ENCODE measurements at regions not wholly inside any gene's neighbourhood (a gene's known extent, or its start where the extent isn't known, plus 50 kb on each side); places are given as distances from the start of the nearest gene placed in this dataset.
"Not testable (repeated sequence)": the region's sequence is repeated elsewhere in the genome, so short reads cannot be mapped to it uniquely, and the experiment has no call there.

DNA sequence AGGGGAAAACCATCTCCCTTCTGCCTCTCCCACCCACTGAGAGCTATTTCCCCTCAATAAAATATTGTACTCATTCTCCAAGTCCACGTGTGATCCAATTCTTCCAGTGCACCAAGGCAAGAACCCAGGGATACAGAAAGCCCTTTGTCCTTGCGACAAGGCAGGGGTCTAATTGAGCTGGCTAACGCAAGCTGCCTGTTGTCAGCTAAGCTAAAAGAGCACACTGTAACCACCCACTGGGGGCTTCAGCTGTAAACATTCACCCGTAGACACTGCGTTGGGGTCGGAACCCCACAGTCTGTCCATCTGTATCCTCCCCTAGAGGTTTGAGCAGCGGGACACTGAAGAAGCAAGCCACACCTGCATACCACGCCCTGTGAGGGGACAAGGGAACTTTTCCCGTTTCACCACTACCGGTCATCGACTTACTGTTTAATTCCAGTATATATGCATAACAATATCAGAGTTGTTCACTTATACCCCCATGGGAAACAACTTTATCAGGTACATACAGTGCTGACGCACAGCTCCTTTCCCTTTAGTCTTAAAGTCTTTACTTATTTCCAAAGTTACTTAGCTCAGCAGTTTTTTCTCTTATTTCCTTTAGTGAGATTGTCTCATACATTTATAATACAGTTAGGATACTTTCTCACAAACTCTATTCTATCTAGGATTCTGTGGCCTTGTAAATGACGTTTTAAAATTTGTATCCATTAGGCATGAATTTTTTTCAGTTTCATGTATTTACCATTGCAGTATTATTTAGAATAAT is 721.6 kb downstream of the ANKRD7 start:
- no peak for DNase-seq

DNA sequence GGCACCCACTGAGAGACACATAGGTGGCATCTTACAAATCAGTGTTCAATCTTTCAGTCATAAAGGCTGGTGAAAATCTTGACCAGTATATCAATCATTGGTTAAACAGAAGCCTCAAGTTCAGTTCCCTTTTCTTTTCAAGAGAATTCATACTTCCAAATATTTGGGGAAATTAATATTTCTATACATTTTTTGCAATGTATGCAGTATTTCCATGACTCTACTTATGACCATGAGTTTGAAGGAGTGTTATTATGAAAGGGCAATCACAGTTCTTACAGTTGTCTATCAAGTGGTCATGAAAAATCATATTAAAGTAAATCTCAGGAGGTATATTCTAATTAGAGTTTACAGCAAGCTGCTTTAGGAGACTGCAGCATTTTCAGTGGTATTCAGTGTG is 724.0 kb downstream of the ANKRD7 start:
- DNase-seq, result no peak

DNA sequence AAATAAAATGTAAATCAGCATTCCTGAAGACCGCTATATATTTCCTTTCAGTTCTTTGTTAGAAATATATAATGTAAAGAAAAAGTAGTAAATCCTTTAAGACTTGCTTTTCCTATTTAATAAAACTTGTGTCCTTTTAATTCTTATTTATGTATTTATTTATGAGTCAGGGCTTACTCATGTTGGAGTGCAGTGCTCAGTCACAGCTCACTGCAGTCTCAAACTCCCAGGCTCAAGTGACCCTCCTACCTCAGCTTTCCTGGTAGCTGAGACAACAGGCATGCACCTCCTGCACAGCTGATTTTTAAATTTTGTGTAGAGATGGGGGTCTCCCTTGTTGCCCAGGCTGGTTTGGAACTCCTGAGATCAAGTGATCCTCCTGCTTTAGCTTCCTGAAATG is 724.5 kb downstream of the ANKRD7 start:
- no peak for DNase-seq

DNA sequence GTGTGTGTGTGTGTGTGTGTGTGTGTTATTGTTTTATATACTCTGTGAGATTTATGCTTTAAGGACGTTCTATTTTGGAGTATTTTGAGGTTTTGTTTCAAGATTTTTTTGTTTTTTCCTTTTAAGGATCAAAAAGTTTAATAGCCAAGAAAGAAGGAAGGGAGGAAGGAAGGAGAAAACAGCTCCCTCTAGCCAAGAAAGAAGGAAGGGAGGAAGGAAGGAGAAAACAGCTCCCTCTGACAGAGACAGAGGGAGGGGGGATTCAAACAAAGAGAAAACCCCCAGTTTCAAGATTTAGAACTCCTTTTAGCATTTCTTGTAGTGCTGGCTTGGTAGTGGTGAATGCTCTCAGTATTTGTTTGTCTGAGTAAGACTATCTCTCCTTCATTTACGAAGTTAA is 731.8 kb downstream of the ANKRD7 start:
- DNase-seq, result not testable (repeated sequence)

DNA sequence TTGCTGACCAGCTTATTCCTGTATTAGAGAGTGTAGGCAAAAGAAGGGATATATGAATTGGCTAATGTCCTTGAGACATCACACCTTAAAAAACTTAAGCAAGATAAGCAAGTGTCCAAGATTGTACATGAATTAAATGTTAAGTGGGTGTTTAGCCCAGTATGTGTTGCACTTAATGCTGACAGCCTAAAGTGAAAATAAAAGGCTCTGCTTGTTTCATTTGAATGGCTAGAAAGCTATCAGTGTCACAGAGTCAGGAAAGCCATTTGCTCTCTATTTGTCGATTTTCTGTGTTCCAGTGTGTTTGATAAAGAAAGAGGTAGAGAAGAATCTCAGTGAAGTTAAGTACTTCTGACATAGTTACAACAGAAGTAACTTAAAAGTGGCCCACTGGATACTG is 744.9 kb downstream of the ANKRD7 start:
- no peak for DNase-seq

DNA sequence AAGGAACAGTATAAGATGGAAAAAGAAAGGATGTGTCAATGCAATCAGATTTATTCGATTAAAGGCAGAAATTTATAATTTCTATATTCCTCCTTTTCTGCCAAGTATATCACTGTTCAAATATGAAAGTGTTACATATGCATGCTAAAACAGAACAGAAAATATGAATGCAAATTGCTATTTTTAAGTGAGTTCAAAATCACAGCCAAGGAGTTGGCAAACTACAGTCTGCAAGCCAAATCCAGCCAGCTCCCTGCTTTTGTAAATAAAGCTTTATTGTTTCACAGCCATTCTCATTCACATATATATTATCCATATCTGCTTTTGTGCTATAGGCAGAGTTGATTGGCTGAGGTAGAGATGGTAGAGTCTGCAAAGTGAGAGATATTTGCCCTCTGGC is 747.2 kb downstream of the ANKRD7 start:
- no peak for DNase-seq

DNA sequence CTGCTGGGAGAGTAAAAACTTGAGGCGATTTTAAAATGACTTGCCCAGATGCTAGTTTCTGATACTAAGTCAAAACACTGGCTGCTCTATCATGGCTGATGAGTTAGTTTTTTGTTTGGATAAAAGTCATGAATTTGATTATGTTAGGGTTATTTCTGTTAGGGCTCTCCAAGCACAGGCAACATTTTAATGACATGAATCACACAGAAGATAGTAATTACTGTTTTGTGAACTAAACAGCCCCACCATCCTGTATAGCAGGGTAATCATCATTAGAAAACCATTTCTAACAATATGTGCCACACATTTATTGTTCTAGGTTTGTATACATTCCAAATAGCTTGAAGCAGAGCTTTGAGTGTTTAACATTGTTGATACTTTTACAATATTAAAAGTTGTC is 750.3 kb downstream of the ANKRD7 start:
- no peak for DNase-seq

DNA sequence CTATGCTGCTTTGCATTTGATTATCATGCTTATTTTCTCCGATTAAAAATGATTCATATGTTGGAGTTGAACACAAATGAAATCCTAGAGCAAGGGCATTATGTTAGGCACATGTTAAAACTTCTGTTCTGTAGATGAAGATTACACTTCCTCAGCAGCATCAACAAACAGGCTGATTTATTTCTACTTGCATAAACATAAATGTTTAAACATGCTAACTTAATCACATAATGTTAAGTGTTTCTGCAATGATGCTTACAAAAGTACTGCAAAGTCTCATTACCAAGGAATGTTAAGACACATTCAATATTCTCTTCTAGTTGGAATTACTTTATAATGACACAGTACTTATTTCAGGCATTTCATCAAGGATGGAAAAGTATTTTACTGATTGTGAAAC is 770.8 kb downstream of the ANKRD7 start:
- no peak for DNase-seq

DNA sequence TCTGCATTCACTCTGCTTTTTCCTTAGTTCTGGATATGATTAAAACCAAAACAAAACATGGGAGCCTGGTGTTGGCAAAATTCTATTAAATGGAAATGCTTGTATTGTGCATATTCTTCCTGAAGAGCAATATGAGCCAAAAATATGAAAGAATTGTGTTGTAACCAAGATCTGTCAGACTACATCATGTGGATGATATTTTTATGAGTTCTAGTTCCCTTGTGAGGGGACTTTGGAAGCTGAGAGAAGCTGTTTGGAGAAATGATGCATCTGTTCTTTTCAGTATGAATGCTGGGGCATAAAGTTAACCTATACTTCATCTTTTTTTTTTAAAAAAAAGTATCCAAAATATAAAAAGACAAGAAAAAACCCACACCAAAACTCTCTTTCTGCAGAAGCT is 782.7 kb downstream of the ANKRD7 start:
- DNase-seq, result no peak

DNA sequence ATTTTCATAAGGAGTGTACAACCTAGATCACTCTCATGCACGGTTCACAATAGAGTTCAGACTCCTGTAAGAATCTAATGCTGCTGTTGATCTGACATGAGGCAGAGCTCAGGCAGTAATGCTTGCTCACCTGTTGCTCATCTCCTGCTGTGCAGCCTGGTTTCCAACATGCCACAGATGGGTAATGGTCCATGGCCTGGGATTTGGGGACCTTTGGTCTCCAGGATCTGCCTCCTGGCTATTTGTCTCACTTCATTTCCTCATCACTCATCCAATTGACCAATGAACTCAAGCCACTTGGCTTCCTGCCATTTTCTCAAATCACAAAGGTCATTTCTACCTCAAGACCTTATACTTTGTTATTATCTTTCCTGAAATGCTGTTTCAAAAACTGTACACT is 786.1 kb downstream of the ANKRD7 start:
- DNase-seq, result no peak

DNA sequence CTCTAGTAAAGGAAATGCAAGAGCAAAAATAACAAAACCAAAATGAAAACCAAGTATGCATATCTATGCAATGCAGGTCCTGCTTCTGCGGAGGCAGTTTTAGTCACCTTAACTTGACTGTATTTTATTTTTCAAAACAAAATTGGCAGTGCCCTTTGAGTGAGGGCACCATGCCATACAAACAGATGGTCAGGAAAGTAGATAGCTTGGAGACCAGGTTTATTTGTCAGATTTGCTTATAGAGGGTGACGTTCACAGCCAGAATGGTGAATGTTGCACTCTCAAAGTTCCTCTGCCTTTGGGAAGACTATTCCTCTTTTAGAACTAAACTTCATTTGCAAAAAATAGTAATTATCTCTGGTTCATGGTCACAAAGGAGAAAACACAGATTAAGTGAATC is 801.9 kb downstream of the ANKRD7 start:
- DNase-seq, result no peak

DNA sequence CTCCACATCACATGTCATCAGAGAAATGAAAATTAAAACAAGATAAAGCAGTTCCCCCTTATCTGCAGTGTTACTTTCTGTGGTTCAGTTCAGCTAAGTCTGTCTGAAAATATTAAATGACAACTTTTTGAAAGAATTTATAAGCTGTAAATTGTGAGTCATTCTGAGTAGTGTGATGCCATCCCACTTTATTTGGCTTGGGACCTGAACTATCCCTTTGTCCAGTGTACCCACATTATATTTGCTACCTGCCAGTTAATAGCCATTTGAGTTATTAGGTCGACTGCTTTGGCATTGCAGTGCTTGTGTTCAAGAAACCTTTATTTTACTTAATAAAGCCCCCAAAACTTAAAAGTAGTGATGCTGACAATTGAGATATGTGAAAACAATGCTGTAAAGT is 804.2 kb downstream of the ANKRD7 start:
- DNase-seq, result no peak

DNA sequence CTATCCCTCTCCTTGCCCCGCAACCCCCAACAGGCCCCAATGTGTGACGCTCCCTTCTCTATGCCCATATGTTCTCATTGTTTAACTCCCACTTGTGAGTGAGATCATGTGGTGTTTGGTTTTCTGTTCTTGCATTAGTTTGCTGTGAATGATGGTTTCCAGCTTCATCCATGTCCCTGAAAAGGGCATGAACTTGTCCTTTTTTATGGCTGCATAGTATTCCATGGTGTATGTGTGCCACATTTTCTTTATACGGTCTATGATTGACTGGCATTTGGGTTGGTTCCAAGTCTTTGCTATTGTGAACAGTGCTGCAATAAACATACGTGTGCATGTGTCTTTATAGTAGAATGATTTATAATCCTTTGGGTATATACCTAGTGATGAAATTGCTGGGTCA is 807.6 kb downstream of the ANKRD7 start:
- DNase-seq, result not testable (repeated sequence)

DNA sequence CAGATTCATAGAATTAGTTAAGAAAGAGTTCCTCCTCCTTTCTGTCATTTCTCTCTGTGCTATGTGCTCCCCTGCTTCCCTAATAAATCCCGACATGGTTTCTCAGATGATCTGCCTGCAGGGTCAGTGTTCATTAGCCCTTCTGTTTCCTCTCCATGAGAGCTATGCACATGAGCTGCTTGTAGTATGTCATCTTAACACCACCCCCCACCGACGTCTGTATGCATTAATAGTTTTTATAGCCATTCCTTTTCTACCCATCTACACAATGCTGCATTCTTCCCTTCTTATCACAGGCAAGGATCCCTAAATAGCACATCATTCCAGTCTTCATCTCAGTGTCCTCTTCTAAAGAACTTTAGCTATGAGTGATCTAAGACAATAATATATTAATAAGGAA is 809.1 kb downstream of the ANKRD7 start:
- no peak for DNase-seq

DNA sequence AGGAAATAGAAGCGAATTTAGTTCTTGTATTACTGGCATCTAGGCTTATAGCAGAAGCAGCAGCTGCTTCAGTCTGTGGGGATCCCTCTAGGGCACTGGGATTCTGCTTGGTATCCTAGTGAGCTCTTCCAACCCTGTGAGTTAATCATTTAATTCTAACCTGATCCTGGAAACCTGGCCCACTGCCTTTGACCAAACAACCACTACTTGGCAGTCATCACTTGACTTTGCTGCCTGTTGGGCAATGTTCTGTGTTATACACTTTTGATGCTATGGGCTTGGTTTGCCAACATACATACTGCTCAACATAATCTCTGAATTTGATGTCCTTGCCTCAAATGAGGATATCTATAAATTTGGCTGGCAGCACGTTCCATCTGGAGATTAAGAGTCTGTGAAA is 813.4 kb downstream of the ANKRD7 start:
- DNase-seq, result no peak

DNA sequence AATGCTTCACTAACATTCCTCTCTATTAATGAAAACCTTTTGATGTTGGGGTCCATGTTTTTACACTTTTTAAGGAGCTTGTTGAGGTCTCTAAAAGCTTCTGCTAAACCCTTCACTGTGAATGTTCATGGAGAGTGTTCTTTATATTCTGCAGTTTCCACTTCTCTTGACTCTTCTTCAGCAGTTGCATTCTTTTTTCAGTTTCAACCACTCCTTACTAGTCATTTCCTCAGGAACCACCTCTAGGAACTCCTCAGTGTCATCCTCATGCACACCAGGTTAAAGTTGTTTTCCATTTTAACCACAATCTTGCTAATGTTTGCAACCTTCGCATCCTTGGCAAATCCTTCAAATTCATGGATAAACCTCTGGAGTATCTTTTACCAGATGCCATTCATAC is 821.6 kb downstream of the ANKRD7 start:
- no peak for DNase-seq

DNA sequence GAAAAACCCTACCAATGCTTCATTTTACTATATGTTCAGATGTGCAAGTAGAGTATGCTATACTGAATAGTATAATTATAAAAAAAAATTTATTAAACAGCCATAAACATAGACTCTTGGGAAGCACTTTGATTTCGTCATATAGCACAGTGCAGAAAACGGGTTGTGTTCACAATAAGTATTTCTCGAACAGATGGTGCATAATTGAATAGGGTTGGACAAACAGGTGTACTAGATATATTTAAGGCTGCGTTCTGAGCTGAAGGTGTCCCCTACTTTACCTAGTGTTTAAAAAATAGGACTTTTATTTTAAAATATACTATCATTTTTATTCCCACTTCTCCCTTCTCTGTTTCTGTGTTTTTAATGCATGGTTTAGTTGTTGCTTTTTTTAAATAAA is 841.5 kb downstream of the ANKRD7 start:
- no peak for DNase-seq

DNA sequence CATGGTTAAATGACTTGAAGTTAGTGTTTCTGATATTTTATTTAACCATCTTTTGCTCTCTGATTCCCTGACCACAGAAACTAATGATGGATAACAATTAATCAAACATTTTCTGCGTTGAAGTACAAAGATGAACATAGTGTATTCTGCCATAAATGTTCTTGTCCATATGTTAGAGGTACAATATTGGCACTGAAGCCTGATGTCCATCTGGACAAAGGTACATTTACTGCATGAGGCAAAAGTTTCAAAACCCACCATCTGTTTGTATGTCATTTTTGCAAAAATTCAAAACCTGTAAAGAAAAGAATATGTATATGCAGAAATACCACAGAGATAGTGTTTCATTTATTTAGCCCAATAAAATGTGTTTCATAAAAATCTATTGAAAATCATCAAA is 861.5 kb downstream of the ANKRD7 start:
- DNase-seq, result no peak

DNA sequence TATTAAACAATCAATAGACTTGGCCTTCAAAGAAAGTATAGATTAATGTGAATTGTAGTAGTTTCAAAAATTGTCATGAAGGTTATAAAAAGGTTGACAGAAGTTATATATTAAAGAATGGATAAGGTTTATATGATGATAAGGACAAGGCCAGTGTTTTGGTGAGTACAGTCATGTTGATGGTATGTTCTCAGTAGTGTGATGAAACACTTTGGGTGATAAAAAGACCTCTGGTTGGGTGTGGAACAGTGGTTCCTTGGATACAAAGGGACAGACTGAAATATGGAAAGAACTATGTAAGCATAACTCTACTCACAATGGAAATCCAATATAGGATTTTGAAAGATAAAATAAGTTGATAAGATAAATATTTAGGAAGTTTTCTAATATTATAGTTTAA is 866.3 kb downstream of the ANKRD7 start:
- DNase-seq, result no peak

DNA sequence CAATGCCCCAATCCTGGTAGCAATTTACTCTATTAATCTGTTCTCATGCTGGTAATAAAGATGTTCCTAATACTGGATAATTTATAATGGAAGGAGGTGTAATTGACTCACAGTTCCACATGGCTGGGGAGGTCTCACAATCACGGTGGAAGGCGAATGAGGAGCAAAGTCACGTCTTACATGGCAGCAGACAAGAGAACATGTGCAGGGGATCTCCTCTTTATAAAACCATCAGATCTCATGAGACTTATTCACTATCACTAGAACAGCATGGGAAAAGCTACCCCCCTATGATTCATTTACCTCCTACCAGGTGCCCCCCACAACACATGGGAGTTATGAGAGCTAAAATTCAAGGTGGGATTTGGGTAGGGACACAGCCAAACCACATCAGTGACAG is 872.2 kb downstream of the ANKRD7 start:
- DNase-seq, result no peak

DNA sequence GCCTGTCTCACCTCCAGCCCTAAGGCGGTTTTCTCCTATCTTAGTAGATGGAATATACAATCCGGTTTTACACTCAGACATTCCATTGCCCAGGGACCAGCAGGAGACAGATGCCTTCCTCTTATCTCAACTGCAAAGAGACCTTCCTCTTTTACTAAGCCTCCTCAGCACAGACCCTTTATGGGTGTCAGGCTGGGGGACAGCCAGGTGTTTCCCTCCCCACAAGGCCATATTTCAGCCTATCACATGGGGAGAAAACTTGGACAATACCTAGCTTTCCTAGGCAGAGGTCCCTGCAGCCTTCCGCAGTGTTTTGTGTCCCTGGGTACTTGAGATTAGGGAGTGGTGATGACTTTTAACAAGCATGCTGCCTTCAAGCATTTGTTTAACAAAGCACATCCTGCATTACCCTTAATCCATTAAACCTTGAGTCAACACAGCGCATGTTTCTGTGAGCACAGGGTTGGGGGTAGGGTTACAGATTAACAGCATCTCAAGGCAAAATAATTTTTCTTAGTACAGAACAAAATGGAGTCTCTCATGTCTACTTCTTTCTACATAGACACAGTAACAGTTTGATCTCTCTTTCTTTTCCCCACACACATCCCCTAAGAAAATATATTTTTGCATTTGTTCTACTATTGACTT is 876.2 kb downstream of the ANKRD7 start:
- not testable (repeated sequence) for DNase-seq

DNA sequence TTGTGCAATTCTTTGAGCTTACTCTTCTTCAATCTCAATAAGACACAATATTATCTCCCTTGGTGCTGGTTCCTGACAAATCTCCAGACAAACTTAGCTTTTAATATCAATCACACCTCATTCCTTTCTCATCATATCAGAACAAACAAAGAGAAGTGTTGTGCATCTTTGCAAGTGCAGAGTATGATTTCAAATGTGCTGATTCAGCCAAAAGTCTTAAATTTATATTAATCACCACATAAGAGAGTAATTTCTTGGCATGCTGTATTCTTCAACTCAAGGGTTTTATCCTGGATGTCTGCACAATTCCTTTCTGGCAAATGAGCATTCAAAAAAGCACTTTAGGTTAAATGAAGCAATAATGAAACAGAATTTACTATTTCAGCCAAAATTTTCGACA is 877.8 kb downstream of the ANKRD7 start:
- no peak for DNase-seq

DNA sequence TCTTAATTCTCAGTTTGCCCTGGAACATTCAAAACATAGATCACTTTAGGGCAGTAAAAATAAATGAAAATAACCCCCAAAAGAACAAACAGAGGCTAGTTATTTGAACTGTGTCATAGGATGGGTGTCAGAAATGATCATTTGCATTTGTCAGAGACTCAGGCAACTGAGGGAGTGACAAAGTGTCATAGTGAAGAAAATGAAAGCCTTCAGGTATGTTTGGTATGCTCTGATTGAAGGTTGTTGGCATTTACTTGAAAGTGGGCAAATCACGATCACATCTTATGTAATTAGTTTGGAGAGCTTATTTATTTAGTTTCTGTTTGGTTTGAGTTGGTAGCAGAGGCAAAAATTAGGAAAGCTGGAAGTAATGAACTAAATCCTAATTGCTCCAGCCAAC is 880.9 kb downstream of the ANKRD7 start:
- no peak for DNase-seq

DNA sequence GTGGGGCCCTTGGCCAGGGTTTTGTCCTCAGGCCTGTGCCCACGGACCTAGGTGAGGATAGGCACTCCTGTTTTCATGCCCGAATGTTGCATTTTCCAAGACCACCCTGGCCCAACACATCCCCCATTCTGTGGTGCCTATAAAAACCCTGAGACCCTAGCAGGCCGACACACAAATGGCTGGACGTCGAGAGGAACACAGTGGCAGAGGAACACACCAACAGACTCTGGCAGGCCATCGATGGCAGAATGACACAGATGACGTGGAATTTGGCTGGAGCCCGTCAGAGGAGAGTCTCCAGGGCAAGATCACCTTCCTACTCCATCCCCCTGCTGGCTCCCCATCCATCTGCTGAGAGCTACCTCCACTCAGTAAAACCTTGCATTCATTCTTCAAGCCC is 898.8 kb downstream of the ANKRD7 start:
- no peak for DNase-seq

DNA sequence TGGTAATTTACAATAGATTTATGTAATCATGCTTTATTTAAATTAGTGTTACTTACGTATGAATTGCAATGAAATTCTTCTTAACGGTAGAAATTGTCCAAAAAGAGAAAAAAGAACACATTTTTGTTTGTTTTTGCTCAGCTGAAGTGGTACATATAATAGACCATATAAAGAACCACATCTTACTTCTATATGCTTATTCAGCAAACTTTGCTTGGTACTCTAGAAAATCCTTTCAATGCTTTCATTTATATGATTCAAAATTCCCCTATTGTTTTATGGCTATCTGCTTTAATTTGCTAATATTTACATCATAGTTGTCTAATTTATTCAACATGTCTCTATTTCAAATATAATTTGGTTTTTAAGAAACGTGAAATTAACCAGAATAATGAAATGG is 903.2 kb downstream of the ANKRD7 start:
- DNase-seq, result no peak

All from suppressor macrophage (primary cell).